ENCODE measurements at regions not wholly inside any gene's neighbourhood (a gene's known extent, or its start where the extent isn't known, plus 50 kb on each side); places are given as distances from the start of the nearest gene placed in this dataset.

GRCh38 chr20:52794853-52795252 is 177.3 kb upstream of the TSHZ2 start:
- H3K4me3 ChIP-seq: no peak overlapping the region
- no peaks in the 10 kb centered on the region for H3K27me3 ChIP-seq
- intact Hi-C loops (cut with DNase I; ENCODE audit: low total_unique reads): no loop called here
- DNase-seq: no peak
- no peak overlapping the region for H3K27ac ChIP-seq
- H3K36me3 ChIP-seq: no peaks in the 10 kb centered on the region
- H3K4me1 ChIP-seq: no peaks in the 10 kb centered on the region
- TF ChIP-seq CTCF (IDR thresholded peaks at IDR 0.05): no peak
- H3K9me3 ChIP-seq: no peaks in the 10 kb centered on the region

GRCh38 chr20:52793339-52793963 is 178.7 kb upstream of the TSHZ2 start:
- H3K27me3 ChIP-seq: no peaks in the 10 kb centered on the region
- TF ChIP-seq CTCF (IDR thresholded peaks at IDR 0.05): no peak
- no peaks in the 10 kb centered on the region for H3K9me3 ChIP-seq
- no peak for DNase-seq
- H3K36me3 ChIP-seq: no peaks in the 10 kb centered on the region
- no peak overlapping the region for H3K27ac ChIP-seq
- intact Hi-C loops (cut with DNase I; ENCODE audit: low total_unique reads): no loop called here
- H3K4me1 ChIP-seq: no peaks in the 10 kb centered on the region
- H3K4me3 ChIP-seq: no peak overlapping the region

GRCh38 chr20:52791091-52791490 is 181.1 kb upstream of the TSHZ2 start:
- Histone ChIP-seq H3K4me3 (no peak overlapping the region), H3K27me3 (no peaks in the 10 kb centered on the region), H3K4me1 (no peaks in the 10 kb centered on the region), H3K27ac (no peak overlapping the region), H3K36me3 (no peaks in the 10 kb centered on the region), H3K9me3 (no peaks in the 10 kb centered on the region)
- intact Hi-C loops (cut with DNase I; ENCODE audit: low total_unique reads): no loop called here
- DNase-seq: no peak
- no peak for TF ChIP-seq CTCF (IDR thresholded peaks at IDR 0.05)

- Histone ChIP-seq H3K36me3 (no peaks in the 10 kb centered on the region), H3K4me3 (no peak overlapping the region), H3K27ac (no peak overlapping the region), H3K27me3 (no peaks in the 10 kb centered on the region), H3K9me3 (no peaks in the 10 kb centered on the region), H3K4me1 (no peaks in the 10 kb centered on the region)
- no peak for TF ChIP-seq CTCF (IDR thresholded peaks at IDR 0.05)
- intact Hi-C loops (cut with DNase I; ENCODE audit: low total_unique reads): no loop called here
- DNase-seq: no peak
Observed at GRCh38 chr20:52789716-52790115, 182.4 kb upstream of the TSHZ2 start.

- H3K27me3 ChIP-seq: no peaks in the 10 kb centered on the region
- no peak for TF ChIP-seq CTCF (IDR thresholded peaks at IDR 0.05)
- DNase-seq: no peak
- no peaks in the 10 kb centered on the region for H3K36me3 ChIP-seq
- H3K4me1 ChIP-seq: no peaks in the 10 kb centered on the region
- no peaks in the 10 kb centered on the region for H3K9me3 ChIP-seq
- no peak overlapping the region for H3K27ac ChIP-seq
- H3K4me3 ChIP-seq: no peak overlapping the region
- intact Hi-C loops (cut with DNase I; ENCODE audit: low total_unique reads): no loop called here
Observed at GRCh38 chr20:52787962-52788361, 184.2 kb upstream of the TSHZ2 start.

GRCh38 chr20:52787216-52787615 is 184.9 kb upstream of the TSHZ2 start:
- Histone ChIP-seq H3K27me3 (no peaks in the 10 kb centered on the region), H3K4me1 (no peaks in the 10 kb centered on the region), H3K4me3 (no peak overlapping the region), H3K9me3 (no peaks in the 10 kb centered on the region), H3K36me3 (no peaks in the 10 kb centered on the region), H3K27ac (no peak overlapping the region)
- intact Hi-C loops (cut with DNase I; ENCODE audit: low total_unique reads): no loop called here
- DNase-seq: no peak
- TF ChIP-seq CTCF (IDR thresholded peaks at IDR 0.05): no peak

Data from tibial artery (tissue), 4 donors.